ENCODE measurements at regions not wholly inside any gene's neighbourhood (a gene's known extent, or its start where the extent isn't known, plus 50 kb on each side); places are given as distances from the start of the nearest gene placed in this dataset.

GRCh38 chr3:68620211-68620610, 312.1 kb downstream of the TAFA4 start:
- Histone ChIP-seq H2AFZ (ENCODE audit: low read length) (no peak overlapping the region), H3K36me3 (ENCODE audit: control insufficient read depth in 2 of 4, insufficient read depth in 4 of 4, low read length in 3 of 4) (no peaks in the 10 kb centered on the region), H3K23ac (ENCODE audit: insufficient read length) (no peak overlapping the region), H3K4ac (replicated peaks; ENCODE audit: insufficient read length, low read depth, low read length) (no peak overlapping the region), H3K9ac (replicated peaks in 1 of 4; ENCODE audit: extremely low read depth in 1 of 4, low read depth in 3 of 4, low read length in 3 of 4) (no peak overlapping the region), H4K5ac (ENCODE audit: insufficient read length, low read depth, low read length) (no peak overlapping the region), H3K27me3 (replicated peaks in 1 of 4; ENCODE audit: control insufficient read depth in 3 of 4, extremely low read depth in 1 of 4, insufficient read depth in 3 of 4, low read length in 3 of 4) (no peaks in the 10 kb centered on the region), H3K4me1 (replicated peaks in 1 of 4; ENCODE audit: control insufficient read depth in 3 of 4, insufficient read depth in 4 of 4, low read length in 3 of 4) (no peaks in the 10 kb centered on the region), H2BK120ac (replicated peaks; ENCODE audit: low read depth, low read length) (no peak overlapping the region), H4K8ac (ENCODE audit: extremely low read depth, insufficient read depth, low read length) (no peak overlapping the region), H3K79me1 (ENCODE audit: low read depth, low read length) (no peaks in the 10 kb centered on the region), H3K4me2 (ENCODE audit: insufficient read depth in 1 of 2, low read depth in 2 of 2, low read length in 2 of 2) (no peak overlapping the region), H2AK5ac (ENCODE audit: low read depth, low read length) (no peak overlapping the region), H3K4me3 (ENCODE audit: extremely low read depth in 1 of 4, insufficient read depth in 2 of 4, low read depth in 3 of 4, low read length in 4 of 4) (no peak overlapping the region), H3K79me2 (ENCODE audit: control insufficient read depth in 1 of 2, insufficient read depth in 2 of 2, low read length in 2 of 2) (no peaks in the 10 kb centered on the region), H2BK20ac (ENCODE audit: low read length) (no peak overlapping the region), H3K14ac (ENCODE audit: insufficient read length) (no peak overlapping the region), H3K56ac (replicated peaks; ENCODE audit: insufficient read length, low read depth, low read length) (no peak overlapping the region), H3K9me3 (ENCODE audit: insufficient read depth in 2 of 2, low read depth in 1 of 2, low read length in 1 of 2) (no peaks in the 10 kb centered on the region), H2BK12ac (ENCODE audit: low read depth, low read length) (no peak overlapping the region), H4K91ac (replicated peaks; ENCODE audit: insufficient read length, low read length) (no peak overlapping the region), H2BK15ac (ENCODE audit: low read length) (no peak overlapping the region), H3K18ac (ENCODE audit: extremely low read depth, low read length) (no peak overlapping the region), H4K20me1 (replicated peaks in 1 of 2; ENCODE audit: control insufficient read depth in 1 of 2, insufficient read depth in 2 of 2, low read length in 2 of 2) (no peaks in the 10 kb centered on the region), H2BK5ac (ENCODE audit: low read depth, low read length) (no peak overlapping the region), H3K27ac (ENCODE audit: low read depth, low read length) (no peak overlapping the region), H3K23me2 (ENCODE audit: low read depth, low read length) (no peaks in the 10 kb centered on the region)
- no peak for TF ChIP-seq SAP30 (IDR thresholded peaks at IDR 0.05; ENCODE audit: insufficient read depth, insufficient replicate concordance, low read length)
- peak; percentile 20; the same call in 1 of the 2 replicates for TF ChIP-seq YY1 (IDR thresholded peaks at IDR 0.05; ENCODE audit: low read depth, low read length)
- ChIA-PET POLR2A (ENCODE audit: partially characterized antibody) (no interaction called here), CTCF (ENCODE audit: partially characterized antibody) (no interaction called here)
- 99% methylated on average over 6 of the region's 6 CpGs; no CpG with 5 or more reads in 1 of the 2 experiments for whole genome bisulfite sequencing, 2 experiments (ENCODE audit: extremely low coverage in 1 of 2, insufficient coverage in 1 of 2, insufficient read length in 1 of 2, insufficient replicate concordance in 2 of 2, low coverage in 1 of 2, low lambda C conversion rate in 2 of 2, missing lambda C conversion rate in 1 of 2)
- FAIRE-seq (no peak), DNase-seq (ENCODE audit: low read depth in 1 of 2, low spot score in 2 of 2) (no peak)
